ENCODE measurements at regions not wholly inside any gene's neighbourhood (a gene's known extent, or its start where the extent isn't known, plus 50 kb on each side); places are given as distances from the start of the nearest gene placed in this dataset.

DNA sequence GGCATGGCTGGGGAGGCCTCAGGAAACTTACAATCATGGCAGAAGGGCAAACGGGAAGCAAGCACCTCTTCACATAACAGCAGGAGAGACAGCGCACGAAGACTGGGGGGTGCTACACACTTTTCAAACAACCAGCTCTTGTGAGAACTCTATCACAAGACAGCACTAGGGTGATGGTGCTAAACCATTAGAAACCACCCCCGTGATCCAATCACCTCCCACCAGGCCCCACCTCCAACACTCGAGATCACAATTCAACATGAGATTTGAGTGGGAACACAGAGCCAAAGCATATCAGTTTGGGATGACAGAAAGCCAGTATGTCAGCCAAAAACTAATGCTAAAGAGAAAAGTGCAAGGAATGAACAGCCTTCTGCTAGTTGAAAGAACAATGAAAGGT, 309.8 kb upstream of the CCDC54 start:
- H3K27me3 ChIP-seq (ENCODE audit: insufficient read depth) = no peaks in the 10 kb centered on the region
- no peaks in the 10 kb centered on the region for H3F3A ChIP-seq (replicated peaks; ENCODE audit: low read depth)
- no peak overlapping the region for H3K4me2 ChIP-seq
- Mint-ChIP-seq H3K36me3 (ENCODE audit: low read depth) (peaks cover 9% of the 10 kb centered on the region), H3K27ac (no peak overlapping the region), H3K27me3 (ENCODE audit: insufficient read depth, low read depth, poor library complexity) (peaks cover 2% of the 10 kb centered on the region), H3K9me3 (peaks cover 3% of the 10 kb centered on the region; the same call in 2 of the 3 replicates), H3K4me1 (peaks cover 25% of the 10 kb centered on the region), H3K4me3 (no peak overlapping the region)
- H4K20me1 ChIP-seq (replicated peaks; ENCODE audit: insufficient read depth) = no peaks in the 10 kb centered on the region
- TF ChIP-seq, protein P1, sequence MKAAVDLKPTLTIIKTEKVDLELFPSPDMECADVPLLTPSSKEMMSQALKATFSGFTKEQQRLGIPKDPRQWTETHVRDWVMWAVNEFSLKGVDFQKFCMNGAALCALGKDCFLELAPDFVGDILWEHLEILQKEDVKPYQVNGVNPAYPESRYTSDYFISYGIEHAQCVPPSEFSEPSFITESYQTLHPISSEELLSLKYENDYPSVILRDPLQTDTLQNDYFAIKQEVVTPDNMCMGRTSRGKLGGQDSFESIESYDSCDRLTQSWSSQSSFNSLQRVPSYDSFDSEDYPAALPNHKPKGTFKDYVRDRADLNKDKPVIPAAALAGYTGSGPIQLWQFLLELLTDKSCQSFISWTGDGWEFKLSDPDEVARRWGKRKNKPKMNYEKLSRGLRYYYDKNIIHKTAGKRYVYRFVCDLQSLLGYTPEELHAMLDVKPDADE (IDR thresholded peaks at IDR 0.05) = no peak
- TF ChIP-seq CREB1 (CRISPR knock-in tag; IDR thresholded peaks at IDR 0.05; ENCODE audit: low read depth) (no peak), EZH2phosphoT487 (IDR thresholded peaks at IDR 0.05; ENCODE audit: unreplicated experiment) (no peak), ZNF331 (CRISPR knock-in tag; IDR thresholded peaks at IDR 0.05; ENCODE audit: low read depth) (no peak), NANOG (IDR thresholded peaks at IDR 0.05; ENCODE audit: borderline replicate concordance) (no peak), POLR2AphosphoS5 (IDR thresholded peaks at IDR 0.05; ENCODE audit: low read depth) (no peak)
- TF ChIP-seq, protein P2, sequence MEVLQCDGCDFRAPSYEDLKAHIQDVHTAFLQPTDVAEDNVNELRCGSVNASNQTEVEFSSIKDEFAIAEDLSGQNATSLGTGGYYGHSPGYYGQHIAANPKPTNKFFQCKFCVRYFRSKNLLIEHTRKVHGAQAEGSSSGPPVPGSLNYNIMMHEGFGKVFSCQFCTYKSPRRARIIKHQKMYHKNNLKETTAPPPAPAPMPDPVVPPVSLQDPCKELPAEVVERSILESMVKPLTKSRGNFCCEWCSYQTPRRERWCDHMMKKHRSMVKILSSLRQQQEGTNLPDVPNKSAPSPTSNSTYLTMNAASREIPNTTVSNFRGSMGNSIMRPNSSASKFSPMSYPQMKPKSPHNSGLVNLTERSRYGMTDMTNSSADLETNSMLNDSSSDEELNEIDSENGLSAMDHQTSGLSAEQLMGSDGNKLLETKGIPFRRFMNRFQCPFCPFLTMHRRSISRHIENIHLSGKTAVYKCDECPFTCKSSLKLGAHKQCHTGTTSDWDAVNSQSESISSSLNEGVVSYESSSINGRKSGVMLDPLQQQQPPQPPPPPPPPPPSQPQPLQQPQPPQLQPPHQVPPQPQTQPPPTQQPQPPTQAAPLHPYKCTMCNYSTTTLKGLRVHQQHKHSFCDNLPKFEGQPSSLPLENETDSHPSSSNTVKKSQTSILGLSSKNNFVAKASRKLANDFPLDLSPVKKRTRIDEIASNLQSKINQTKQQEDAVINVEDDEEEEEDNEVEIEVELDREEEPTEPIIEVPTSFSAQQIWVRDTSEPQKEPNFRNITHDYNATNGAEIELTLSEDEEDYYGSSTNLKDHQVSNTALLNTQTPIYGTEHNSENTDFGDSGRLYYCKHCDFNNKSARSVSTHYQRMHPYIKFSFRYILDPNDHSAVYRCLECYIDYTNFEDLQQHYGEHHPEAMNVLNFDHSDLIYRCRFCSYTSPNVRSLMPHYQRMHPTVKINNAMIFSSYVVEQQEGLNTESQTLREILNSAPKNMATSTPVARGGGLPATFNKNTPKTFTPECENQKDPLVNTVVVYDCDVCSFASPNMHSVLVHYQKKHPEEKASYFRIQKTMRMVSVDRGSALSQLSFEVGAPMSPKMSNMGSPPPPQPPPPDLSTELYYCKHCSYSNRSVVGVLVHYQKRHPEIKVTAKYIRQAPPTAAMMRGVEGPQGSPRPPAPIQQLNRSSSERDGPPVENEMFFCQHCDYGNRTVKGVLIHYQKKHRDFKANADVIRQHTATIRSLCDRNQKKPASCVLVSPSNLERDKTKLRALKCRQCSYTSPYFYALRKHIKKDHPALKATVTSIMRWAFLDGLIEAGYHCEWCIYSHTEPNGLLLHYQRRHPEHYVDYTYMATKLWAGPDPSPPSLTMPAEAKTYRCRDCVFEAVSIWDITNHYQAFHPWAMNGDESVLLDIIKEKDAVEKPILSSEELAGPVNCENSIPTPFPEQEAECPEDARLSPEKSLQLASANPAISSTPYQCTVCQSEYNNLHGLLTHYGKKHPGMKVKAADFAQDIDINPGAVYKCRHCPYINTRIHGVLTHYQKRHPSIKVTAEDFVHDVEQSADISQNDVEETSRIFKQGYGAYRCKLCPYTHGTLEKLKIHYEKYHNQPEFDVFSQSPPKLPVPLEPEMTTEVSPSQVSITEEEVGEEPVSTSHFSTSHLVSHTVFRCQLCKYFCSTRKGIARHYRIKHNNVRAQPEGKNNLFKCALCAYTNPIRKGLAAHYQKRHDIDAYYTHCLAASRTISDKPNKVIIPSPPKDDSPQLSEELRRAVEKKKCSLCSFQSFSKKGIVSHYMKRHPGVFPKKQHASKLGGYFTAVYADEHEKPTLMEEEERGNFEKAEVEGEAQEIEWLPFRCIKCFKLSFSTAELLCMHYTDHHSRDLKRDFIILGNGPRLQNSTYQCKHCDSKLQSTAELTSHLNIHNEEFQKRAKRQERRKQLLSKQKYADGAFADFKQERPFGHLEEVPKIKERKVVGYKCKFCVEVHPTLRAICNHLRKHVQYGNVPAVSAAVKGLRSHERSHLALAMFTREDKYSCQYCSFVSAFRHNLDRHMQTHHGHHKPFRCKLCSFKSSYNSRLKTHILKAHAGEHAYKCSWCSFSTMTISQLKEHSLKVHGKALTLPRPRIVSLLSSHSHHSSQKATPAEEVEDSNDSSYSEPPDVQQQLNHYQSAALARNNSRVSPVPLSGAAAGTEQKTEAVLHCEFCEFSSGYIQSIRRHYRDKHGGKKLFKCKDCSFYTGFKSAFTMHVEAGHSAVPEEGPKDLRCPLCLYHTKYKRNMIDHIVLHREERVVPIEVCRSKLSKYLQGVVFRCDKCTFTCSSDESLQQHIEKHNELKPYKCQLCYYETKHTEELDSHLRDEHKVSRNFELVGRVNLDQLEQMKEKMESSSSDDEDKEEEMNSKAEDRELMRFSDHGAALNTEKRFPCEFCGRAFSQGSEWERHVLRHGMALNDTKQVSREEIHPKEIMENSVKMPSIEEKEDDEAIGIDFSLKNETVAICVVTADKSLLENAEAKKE (CRISPR knock-in tag; IDR thresholded peaks at IDR 0.05) = no peak
- H3K36me3 ChIP-seq (ENCODE audit: insufficient read depth) = no peaks in the 10 kb centered on the region
- no peaks in the 10 kb centered on the region for H3K79me2 ChIP-seq (replicated peaks; ENCODE audit: insufficient read depth)
- no peak overlapping the region for H2AFZ ChIP-seq
- no peak overlapping the region for H3K4me3 ChIP-seq
- ATAC-seq (no peak), DNase-seq (ENCODE audit: low spot score) (no peak)
- no peak overlapping the region for H3K27ac ChIP-seq (ENCODE audit: low read depth)
- peaks cover 12% of the 10 kb centered on the region for H3K4me1 ChIP-seq (ENCODE audit: insufficient read depth)
- H3K9me2 ChIP-seq (ENCODE audit: insufficient read depth) = peaks cover 6% of the 10 kb centered on the region; the same call in 1 of the 2 replicates

Measured in GM23338 (cell line).